ENCODE measurements at regions not wholly inside any gene's neighbourhood (a gene's known extent, or its start where the extent isn't known, plus 50 kb on each side); places are given as distances from the start of the nearest gene placed in this dataset.

- no peak for DNase-seq
- Mint-ChIP-seq H3K4me3 (no peak overlapping the region), H3K36me3 (ENCODE audit: low read depth) (no peaks in the 10 kb centered on the region), H3K9me3 (peaks cover 18% of the 10 kb centered on the region), H3K27me3 (ENCODE audit: insufficient read depth) (no peaks in the 10 kb centered on the region), H3K27ac (no peak overlapping the region), H3K4me1 (ENCODE audit: low read depth) (no peaks in the 10 kb centered on the region)
- TF ChIP-seq CTCF (IDR thresholded peaks at IDR 0.05): no peak
Measured at GRCh38 chr3:153835540-153835939, 285.6 kb upstream of the ARHGEF26 start.

GRCh38 chr3:153840487-153840886, 280.7 kb upstream of the ARHGEF26 start:
- H3K36me3 Mint-ChIP-seq (ENCODE audit: low read depth): no peaks in the 10 kb centered on the region
- no peaks in the 10 kb centered on the region for H3K27me3 Mint-ChIP-seq (ENCODE audit: insufficient read depth)
- H3K4me1 Mint-ChIP-seq (ENCODE audit: low read depth): no peaks in the 10 kb centered on the region
- peaks cover 20% of the 10 kb centered on the region for H3K9me3 Mint-ChIP-seq
- no peak for DNase-seq
- TF ChIP-seq CTCF (IDR thresholded peaks at IDR 0.05): no peak
- no peak overlapping the region for H3K27ac Mint-ChIP-seq
- H3K4me3 Mint-ChIP-seq: no peak overlapping the region

GRCh38 chr3:153843994-153844393, 277.2 kb upstream of the ARHGEF26 start:
- no peaks in the 10 kb centered on the region for H3K4me1 Mint-ChIP-seq (ENCODE audit: low read depth)
- no peaks in the 10 kb centered on the region for H3K36me3 Mint-ChIP-seq (ENCODE audit: low read depth)
- H3K27ac Mint-ChIP-seq: no peak overlapping the region
- no peaks in the 10 kb centered on the region for H3K27me3 Mint-ChIP-seq (ENCODE audit: insufficient read depth)
- H3K4me3 Mint-ChIP-seq: no peak overlapping the region
- peaks cover 19% of the 10 kb centered on the region for H3K9me3 Mint-ChIP-seq
- TF ChIP-seq CTCF (IDR thresholded peaks at IDR 0.05): no peak
- DNase-seq: no peak

- H3K4me1 Mint-ChIP-seq (ENCODE audit: low read depth): no peaks in the 10 kb centered on the region
- no peak for TF ChIP-seq CTCF (IDR thresholded peaks at IDR 0.05)
- H3K27ac Mint-ChIP-seq: no peak overlapping the region
- no peak for DNase-seq
- H3K27me3 Mint-ChIP-seq (ENCODE audit: insufficient read depth): no peaks in the 10 kb centered on the region
- no peaks in the 10 kb centered on the region for H3K36me3 Mint-ChIP-seq (ENCODE audit: low read depth)
- H3K4me3 Mint-ChIP-seq: no peak overlapping the region
- peaks cover 13% of the 10 kb centered on the region; the same call in 1 of the 2 replicates for H3K9me3 Mint-ChIP-seq
Measured at GRCh38 chr3:153845311-153845710, 275.9 kb upstream of the ARHGEF26 start.

- H3K27ac Mint-ChIP-seq: no peak overlapping the region
- no peak overlapping the region for H3K4me3 Mint-ChIP-seq
- no peaks in the 10 kb centered on the region for H3K27me3 Mint-ChIP-seq (ENCODE audit: insufficient read depth)
- H3K4me1 Mint-ChIP-seq (ENCODE audit: low read depth): no peaks in the 10 kb centered on the region
- no peak for DNase-seq
- no peaks in the 10 kb centered on the region for H3K36me3 Mint-ChIP-seq (ENCODE audit: low read depth)
- TF ChIP-seq CTCF (IDR thresholded peaks at IDR 0.05): no peak
- peaks cover 15% of the 10 kb centered on the region for H3K9me3 Mint-ChIP-seq
Measured at GRCh38 chr3:153848702-153849101, 272.5 kb upstream of the ARHGEF26 start.

GRCh38 chr3:153852355-153852754, 268.8 kb upstream of the ARHGEF26 start:
- peaks cover 20% of the 10 kb centered on the region for H3K9me3 Mint-ChIP-seq
- no peaks in the 10 kb centered on the region for H3K27me3 Mint-ChIP-seq (ENCODE audit: insufficient read depth)
- no peak overlapping the region for H3K4me3 Mint-ChIP-seq
- H3K36me3 Mint-ChIP-seq (ENCODE audit: low read depth): no peaks in the 10 kb centered on the region
- H3K4me1 Mint-ChIP-seq (ENCODE audit: low read depth): no peaks in the 10 kb centered on the region
- DNase-seq: no peak
- TF ChIP-seq CTCF (IDR thresholded peaks at IDR 0.05): no peak
- no peak overlapping the region for H3K27ac Mint-ChIP-seq
